Fibroblast of villous mesenchyme (primary cell): ENCODE measurements at regions not wholly inside any gene's neighbourhood (a gene's known extent, or its start where the extent isn't known, plus 50 kb on each side); places are given as distances from the start of the nearest gene placed in this dataset.

Experiments
- DNase-seq: peaks from one replicate; pipeline ENCODE4 v3.0.0-alpha.2; 2010; ENCODE audit warnings: low read depth
- H3K4me3 ChIP-seq: 2 replicates; pipeline ENCODE4 v1.5.1; 2011; ENCODE audit warnings: low read depth, mild to moderate bottlenecking, low read length
- TF ChIP-seq, protein P1 (sequence below): IDR thresholded peaks from 2 replicates; pipeline ENCODE4 v1.5.1; 2012; ENCODE audit warnings: low read depth, mild to moderate bottlenecking, low read length; ENCODE audit not compliant: insufficient read depth

DNA sequence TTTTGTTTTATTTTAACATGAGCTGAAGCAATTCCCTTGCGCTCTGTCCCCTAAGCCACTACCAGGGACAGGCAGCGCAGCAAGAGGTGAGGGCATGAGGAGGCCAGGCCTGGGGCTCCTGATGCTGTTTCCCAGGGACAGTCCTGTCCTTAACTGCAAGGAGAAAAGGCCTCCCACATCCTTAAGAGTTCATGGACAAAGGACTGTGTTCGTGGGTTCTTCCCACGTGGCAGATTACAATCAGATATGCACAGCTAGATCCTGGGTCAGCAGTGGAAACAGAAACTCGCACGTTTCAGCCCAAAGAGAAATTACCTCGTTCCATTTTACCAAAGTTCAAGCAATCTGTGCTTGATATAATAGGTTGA is 85.8 kb downstream of the MIS18A start:
- H3K4me3 ChIP-seq: no peak overlapping the region
- TF ChIP-seq, protein P1, sequence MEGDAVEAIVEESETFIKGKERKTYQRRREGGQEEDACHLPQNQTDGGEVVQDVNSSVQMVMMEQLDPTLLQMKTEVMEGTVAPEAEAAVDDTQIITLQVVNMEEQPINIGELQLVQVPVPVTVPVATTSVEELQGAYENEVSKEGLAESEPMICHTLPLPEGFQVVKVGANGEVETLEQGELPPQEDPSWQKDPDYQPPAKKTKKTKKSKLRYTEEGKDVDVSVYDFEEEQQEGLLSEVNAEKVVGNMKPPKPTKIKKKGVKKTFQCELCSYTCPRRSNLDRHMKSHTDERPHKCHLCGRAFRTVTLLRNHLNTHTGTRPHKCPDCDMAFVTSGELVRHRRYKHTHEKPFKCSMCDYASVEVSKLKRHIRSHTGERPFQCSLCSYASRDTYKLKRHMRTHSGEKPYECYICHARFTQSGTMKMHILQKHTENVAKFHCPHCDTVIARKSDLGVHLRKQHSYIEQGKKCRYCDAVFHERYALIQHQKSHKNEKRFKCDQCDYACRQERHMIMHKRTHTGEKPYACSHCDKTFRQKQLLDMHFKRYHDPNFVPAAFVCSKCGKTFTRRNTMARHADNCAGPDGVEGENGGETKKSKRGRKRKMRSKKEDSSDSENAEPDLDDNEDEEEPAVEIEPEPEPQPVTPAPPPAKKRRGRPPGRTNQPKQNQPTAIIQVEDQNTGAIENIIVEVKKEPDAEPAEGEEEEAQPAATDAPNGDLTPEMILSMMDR: no peak
- DNase-seq: no peak

DNA sequence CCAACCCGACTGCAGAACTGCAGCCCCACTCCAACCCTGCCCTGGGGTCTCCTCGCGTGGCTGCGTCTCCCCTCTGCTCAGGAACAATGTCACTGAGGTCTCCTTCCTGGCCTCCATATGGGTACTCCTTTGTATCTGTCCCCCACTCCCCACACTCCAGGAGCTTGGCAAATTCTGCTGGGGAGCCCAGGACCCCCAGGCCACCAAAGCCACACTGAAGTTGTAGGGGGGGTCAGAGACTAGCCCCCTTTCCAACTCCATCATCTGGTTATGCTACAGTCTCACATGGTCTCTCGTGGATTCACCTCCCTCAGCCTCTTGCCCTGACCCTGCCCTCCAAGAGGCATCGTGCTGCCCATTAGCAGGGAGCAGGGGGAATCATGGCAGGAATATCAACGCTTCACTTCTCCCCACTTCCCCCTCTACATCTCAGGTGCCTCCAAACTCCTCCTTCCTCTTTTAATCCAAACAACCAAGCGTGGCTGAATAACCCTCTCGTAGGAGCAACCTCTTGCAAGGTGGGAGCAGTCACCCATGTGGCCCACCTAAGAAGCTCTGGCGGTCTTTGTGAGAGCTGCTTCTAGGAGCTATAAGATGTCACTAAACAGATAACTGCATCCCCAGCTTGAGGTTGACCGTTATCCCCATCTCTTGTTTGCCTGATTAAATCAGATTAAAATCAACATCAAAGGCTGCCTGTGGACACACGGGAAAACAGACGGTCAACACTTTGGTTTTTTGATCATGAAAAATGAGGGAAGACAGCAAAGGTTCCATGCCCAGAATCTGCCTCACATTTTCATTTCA is 86.4 kb downstream of the MIS18A start:
- no peak overlapping the region for H3K4me3 ChIP-seq
- TF ChIP-seq, protein P1: no peak
- no peak for DNase-seq

DNA sequence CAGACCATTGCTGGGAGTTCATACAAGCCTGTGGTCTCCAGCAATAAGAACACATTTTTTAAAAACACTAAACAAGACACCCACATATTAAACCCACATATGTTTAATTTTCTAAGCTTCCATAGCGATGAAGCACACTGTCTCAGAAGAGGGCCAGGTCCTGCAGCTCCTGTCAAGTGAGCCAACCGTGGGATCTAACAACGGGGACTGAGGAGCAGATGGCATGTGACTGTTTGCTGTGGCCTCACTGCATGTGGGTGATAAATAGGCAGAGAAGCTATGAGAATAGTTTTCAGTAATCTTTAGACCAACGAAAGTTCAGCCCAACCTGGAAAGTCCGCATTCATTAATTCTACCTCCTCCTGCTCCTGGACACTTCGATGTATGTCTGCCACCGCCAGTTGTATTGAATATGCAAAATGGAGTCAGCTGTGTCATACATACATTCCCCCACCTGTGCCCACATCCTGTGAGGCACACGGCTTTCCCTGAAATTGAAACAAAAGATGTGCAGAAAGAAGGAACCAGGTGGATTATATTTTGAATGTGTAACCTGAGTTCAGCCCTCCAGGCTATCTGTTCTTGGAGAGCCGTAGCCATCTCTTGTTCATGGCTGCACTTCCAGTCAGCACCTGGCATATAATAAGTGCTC is 88.2 kb downstream of the MIS18A start:
- no peak for DNase-seq
- H3K4me3 ChIP-seq: no peak overlapping the region
- TF ChIP-seq, protein P1: no peak

DNA sequence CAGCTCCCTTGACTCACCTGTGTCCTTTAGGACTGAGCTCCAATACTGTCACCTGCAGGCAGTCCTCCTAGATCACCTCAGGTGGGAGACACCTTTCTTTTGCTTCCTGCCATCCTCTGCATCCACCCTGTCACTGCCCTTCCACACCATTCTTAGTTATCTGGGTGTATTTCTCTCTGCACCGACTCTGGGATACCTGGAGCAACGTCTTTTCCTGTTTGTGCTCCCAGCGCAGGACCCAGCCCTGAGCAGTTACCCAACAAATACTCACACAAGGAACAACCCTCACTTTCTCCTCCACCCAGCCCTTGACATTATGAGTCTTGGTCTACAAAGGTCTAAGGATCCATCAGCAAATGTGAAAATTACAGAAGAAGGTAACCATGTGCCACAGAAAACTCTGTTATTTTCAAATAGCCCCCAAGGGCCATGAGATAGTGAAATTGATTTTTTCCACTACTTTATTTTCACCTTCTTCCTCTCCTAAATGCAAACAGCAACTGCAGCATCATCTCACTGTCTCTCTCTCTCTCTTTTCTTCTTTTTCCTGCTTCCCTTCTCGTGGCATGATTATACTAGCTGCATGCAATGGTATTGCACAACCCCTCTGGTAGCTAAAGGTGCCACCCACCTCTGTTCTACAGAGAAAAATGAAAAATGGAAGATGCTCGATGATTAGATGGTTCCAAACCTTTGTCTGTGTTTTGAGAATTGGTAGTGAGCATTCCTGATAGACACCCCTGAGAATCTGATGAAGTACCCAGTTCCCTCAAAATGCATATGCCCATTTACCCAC is 89.0 kb downstream of the MIS18A start:
- TF ChIP-seq, protein P1: no peak
- no peak overlapping the region for H3K4me3 ChIP-seq
- DNase-seq: no peak

DNA sequence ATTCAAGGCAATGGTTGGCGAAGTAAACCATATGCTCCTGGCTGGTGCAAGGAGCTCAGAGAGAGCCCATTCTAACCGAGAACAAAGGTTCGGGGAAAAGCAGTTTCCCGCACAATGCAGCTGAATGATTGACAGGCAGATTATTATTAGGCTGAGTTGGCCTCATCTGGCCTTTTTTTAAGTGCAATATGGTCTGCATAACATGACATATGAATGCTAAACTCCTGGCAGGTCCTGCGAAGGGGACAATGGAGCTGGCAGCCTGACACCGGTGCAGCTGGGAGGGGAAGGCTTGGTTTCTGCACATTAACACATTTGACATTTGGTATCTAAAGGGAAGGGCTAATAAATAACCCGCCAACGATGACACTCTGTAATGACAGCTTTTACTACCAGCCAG is 92.0 kb downstream of the MIS18A start:
- TF ChIP-seq, protein P1: no peak
- no peak for DNase-seq
- H3K4me3 ChIP-seq: no peak overlapping the region

DNA sequence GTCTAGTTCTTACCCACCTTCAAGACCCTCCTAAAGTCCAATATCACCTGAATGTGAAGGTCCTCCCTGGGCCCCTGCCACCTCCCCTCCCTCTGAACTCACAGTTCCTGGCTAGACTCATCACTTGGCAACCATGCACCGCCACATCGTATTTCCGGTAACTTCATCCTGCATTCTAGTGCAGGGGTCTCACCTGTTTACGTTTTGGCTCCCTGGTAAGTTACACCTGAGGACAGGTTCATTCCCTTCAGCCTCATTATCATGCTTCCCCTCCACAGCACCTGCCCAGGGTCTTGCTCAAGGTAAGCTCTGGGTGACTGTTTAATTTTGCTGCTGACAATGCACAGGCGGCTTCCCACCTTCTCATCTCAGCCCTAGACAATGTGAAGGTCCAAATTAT is 93.1 kb downstream of the MIS18A start:
- TF ChIP-seq, protein P1: no peak
- H3K4me3 ChIP-seq: no peak overlapping the region
- DNase-seq: no peak
